GM18517 (cell line): ENCODE measurements at regions not wholly inside any gene's neighbourhood (a gene's known extent, or its start where the extent isn't known, plus 50 kb on each side); places are given as distances from the start of the nearest gene placed in this dataset.

Experiments
- ATAC-seq: cut with Tn5 transposase; IDR thresholded peaks from one replicate; pipeline ENCODE4 v1.9.1; 2021; ENCODE audit warnings: mild to moderate bottlenecking, moderate library complexity; ENCODE audit not compliant: unreplicated experiment

- ATAC-seq: no peak
Measured at GRCh38 chr3:30290479-30290878, 315.9 kb upstream of the TGFBR2 start.

GRCh38 chr3:30292192-30292893 lies 314.1 kb upstream of the TGFBR2 start:
- no peak for ATAC-seq

GRCh38 chr3:30293621-30294240 lies 312.7 kb upstream of the TGFBR2 start:
- ATAC-seq: no peak

GRCh38 chr3:30294241-30294667 lies 312.1 kb upstream of the TGFBR2 start:
- no peak for ATAC-seq

GRCh38 chr3:30297112-30297511 lies 309.3 kb upstream of the TGFBR2 start:
- no peak for ATAC-seq

- no peak for ATAC-seq
Measured at GRCh38 chr3:30299674-30300385, 306.6 kb upstream of the TGFBR2 start.

GRCh38 chr3:30300809-30301208 lies 305.6 kb upstream of the TGFBR2 start:
- no peak for ATAC-seq

- no peak for ATAC-seq
Measured at GRCh38 chr3:30302027-30302426, 304.4 kb upstream of the TGFBR2 start.

GRCh38 chr3:30303770-30304169 lies 302.6 kb upstream of the TGFBR2 start:
- no peak for ATAC-seq

GRCh38 chr3:30305021-30305420 lies 301.4 kb upstream of the TGFBR2 start:
- no peak for ATAC-seq

- ATAC-seq: no peak
Measured at GRCh38 chr3:30306896-30307295, 299.5 kb upstream of the TGFBR2 start.

- no peak for ATAC-seq
Measured at GRCh38 chr3:30307372-30307950, 298.9 kb upstream of the TGFBR2 start.

GRCh38 chr3:30308131-30308530 lies 298.3 kb upstream of the TGFBR2 start:
- no peak for ATAC-seq

- ATAC-seq: no peak
Measured at GRCh38 chr3:30309961-30310954, 296.1 kb upstream of the TGFBR2 start.

- no peak for ATAC-seq
Measured at GRCh38 chr3:30311781-30312180, 294.6 kb upstream of the TGFBR2 start.

GRCh38 chr3:30313840-30314239 lies 292.6 kb upstream of the TGFBR2 start:
- ATAC-seq: no peak

- ATAC-seq: no peak
Measured at GRCh38 chr3:30314757-30315325, 291.6 kb upstream of the TGFBR2 start.

GRCh38 chr3:30315447-30315846 lies 291.0 kb upstream of the TGFBR2 start:
- no peak for ATAC-seq

- ATAC-seq: no peak
Measured at GRCh38 chr3:30317561-30317960, 288.8 kb upstream of the TGFBR2 start.

GRCh38 chr3:30318110-30318509 lies 288.3 kb upstream of the TGFBR2 start:
- no peak for ATAC-seq
